Suprapubic skin (tissue), 3 donors: ENCODE measurements at regions not wholly inside any gene's neighbourhood (a gene's known extent, or its start where the extent isn't known, plus 50 kb on each side); places are given as distances from the start of the nearest gene placed in this dataset.
"Not testable (repeated sequence)": the region's sequence is repeated elsewhere in the genome, so short reads cannot be mapped to it uniquely, and the experiment has no call there.

Source experiments
- CTCF ChIP-seq, 2 donors: fragments of 200-600 bp in 1 of 2; fragments of 450-650 bp in 1 of 2; sonication (generic) in 1 of 2; IDR thresholded peaks; one replicate each; pipeline ENCODE4 v1.5.1; 2016 to 2019; ENCODE audit warnings: antibody characterized with exemption in 2 of 2, mild to moderate bottlenecking in 1 of 2, moderate library complexity in 1 of 2
- POLR2A ChIP-seq, 2 donors: fragments of 450-650 bp; IDR thresholded peaks; one replicate each; pipeline ENCODE4 v1.6.1; 2017; ENCODE audit warnings: antibody characterized with exemption in 2 of 2, mild to moderate bottlenecking in 2 of 2, moderate library complexity in 2 of 2

DNA sequence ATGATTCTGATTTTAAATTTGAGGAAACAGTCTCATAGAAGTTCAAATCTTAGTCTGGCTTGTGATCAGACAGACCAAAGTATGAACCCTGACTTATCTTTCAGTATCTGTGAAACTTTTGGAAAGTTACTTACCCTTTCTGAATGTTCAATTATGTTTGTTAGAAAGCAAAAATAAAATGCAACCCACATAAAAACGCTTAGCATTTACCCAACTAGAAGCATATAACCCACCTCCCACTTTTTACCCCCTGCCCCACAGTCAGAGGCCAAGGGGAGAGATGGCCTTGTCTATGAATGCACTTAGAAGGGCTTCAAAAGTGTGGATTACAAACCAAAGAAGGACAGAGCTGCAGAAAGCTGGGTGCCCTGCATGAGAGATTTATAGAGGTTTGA lies 248.2 kb downstream of the SPATA31A6 start:
- TF ChIP-seq POLR2A, CTCF (IDR thresholded peaks at IDR 0.05): not testable (repeated sequence)
